GM21528 (cell line): ENCODE measurements at regions not wholly inside any gene's neighbourhood (a gene's known extent, or its start where the extent isn't known, plus 50 kb on each side); places are given as distances from the start of the nearest gene placed in this dataset.

ENCODE experiments used
- ATAC-seq: cut with Tn5 transposase; IDR thresholded peaks from one replicate; pipeline ENCODE4 v1.9.1; 2021; ENCODE audit warnings: mild to moderate bottlenecking, moderate library complexity; ENCODE audit not compliant: unreplicated experiment, low FRiP score

DNA sequence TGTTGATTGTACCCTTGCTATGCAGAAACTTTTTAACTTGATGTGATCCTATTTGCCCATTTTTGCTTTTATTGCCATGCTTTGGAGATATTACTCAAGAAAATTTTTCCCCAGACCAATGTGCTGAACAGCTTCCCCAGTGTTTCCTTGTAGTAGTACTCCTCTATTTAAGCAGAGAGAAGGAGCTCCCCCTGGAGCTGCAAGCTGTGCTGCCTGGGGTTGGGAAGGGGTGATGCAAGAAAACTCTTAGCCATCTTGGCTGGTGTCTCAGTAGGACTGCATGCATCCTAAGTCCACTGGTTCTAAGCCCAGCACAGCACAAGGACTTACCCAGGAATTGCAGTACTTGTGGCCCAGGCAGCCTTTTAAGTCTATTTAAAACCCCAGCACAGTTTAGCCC lies 121.6 kb downstream of the NTMT2 start:
- no peak for ATAC-seq

- no peak for ATAC-seq
These were observed 125.8 kb downstream of the NTMT2 start for GRCh38 chr1:170271430-170272161.

GRCh38 chr1:170273291-170274130 lies 127.8 kb downstream of the NTMT2 start:
- ATAC-seq, result no peak

DNA sequence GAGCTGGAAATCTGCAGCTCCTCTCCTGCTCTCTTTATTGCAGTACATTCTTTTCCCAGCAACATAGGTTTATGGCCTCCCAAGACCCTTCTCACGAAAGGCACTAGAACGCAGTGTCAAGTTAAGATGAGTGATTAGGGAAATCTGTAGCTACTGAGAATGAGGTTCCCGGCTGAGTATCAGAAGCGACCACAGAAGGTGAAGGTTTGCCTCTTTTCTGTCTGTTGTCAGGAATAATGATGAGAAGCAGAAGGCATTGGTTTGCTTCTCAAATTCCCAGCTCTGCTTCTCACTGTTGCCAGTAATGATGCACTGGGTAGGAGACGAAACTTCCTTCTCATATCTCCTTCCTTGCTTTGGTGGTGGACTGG lies 128.4 kb downstream of the NTMT2 start:
- ATAC-seq, result no peak

DNA sequence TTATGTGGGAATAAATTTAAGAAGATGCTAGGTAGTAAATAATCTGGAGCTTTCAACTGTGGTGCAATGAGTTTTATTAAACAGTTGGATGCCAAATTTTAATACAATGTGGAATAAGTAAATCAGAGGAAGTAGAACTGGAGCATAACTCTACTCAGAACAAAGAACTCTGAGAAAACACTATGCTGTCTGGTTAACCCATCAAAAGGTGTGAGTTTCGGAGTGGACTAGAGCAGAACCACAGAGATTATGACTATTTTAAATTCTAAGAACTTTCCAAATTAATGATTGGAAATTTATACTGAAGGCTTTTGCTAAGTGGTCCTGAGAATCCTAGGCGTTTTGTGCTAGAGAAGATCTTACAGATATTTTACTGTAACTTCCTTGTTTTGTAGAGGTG lies 132.2 kb downstream of the NTMT2 start:
- no peak for ATAC-seq

GRCh38 chr1:170284016-170284415 lies 138.3 kb downstream of the NTMT2 start:
- no peak for ATAC-seq

- ATAC-seq, result no peak
These were observed 138.8 kb downstream of the NTMT2 start for GRCh38 chr1:170284512-170284911.

DNA sequence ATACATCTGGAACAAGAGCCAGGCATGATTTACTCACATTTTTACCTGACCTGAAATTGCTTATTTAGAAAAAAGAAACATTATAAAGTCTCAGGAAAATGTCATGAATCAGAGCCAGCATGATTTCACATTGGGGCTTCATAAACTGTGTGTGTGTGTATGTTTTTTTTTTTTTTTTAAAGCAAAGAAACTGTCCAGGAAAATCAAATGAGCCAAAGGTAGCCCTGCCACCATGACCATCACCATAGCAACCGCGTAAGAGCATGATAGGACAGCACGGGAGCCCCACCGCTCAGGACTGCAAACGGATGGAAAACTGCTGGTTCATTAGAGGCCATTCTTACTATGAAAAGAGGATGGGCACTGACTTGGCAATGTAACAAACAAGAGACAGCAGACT lies 139.2 kb downstream of the NTMT2 start:
- ATAC-seq, result no peak

- ATAC-seq, result no peak
These were observed 142.4 kb downstream of the NTMT2 start for GRCh38 chr1:170288155-170288554.

GRCh38 chr1:170290276-170290675 lies 144.5 kb downstream of the NTMT2 start:
- no peak for ATAC-seq

GRCh38 chr1:170290991-170291390 lies 145.2 kb downstream of the NTMT2 start:
- no peak for ATAC-seq

- no peak for ATAC-seq
These were observed 145.8 kb downstream of the NTMT2 start for GRCh38 chr1:170291516-170291915.

- ATAC-seq, result no peak
These were observed 150.5 kb downstream of the NTMT2 start for GRCh38 chr1:170296211-170296610.

DNA sequence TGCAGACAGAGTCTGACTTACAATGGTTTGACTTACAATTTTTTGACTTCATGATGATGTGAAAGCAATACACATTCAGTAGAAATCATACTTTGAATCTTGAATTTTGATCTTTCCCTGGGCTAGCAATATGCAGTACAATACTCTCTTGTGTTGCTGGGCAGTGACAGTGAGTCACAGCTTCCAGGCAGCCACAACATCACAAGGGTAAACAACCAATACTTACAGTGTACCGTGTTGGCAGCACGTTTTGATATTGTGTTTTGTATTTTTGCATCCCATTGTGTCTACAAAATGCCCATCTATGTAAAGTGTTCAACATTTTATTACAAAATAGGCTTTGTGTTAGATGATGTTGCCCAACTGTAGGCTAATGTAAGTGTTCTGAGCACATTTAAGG lies 150.9 kb downstream of the NTMT2 start:
- no peak for ATAC-seq

DNA sequence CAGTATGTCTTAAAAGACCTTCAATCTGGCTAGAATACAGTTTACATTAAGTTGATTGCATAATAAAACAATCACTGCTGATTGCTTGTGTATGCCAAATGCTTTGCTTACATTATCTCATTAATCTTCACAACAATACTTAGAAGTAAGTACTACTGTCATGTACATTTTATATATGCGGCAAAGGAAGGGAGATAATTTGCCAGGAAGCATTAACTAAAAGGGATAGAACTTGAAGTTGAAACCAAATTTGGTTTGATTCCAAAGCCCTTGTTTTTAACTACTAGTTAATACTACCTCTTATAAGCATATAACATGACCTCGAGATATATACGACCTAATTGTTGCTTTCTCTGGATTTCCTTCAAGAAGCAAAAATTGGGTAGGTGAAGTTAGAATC lies 155.8 kb downstream of the NTMT2 start:
- ATAC-seq, result no peak

GRCh38 chr1:170303034-170303433 lies 157.3 kb downstream of the NTMT2 start:
- ATAC-seq, result no peak

- no peak for ATAC-seq
These were observed 160.2 kb downstream of the NTMT2 start for GRCh38 chr1:170305777-170306512.

GRCh38 chr1:170306513-170306910 lies 160.8 kb downstream of the NTMT2 start:
- ATAC-seq, result no peak

DNA sequence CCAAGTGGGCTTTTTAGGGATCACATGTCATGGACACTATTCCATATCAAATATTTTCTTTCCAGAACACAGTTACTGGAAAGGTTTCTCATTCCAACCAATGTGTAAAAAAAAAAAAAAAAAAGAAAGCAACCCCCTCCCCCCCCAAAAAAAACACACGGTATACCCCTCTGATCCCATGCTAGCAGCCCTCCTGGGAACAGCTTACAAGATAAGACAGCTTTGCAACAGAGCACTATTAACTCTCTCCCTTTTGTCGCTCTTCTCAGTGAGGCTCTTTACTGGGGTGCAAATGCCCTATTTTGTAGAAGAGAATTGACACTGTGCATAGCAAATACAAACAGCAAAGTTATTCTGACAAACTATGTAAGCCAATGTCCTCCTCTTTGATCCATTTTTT lies 161.2 kb downstream of the NTMT2 start:
- ATAC-seq, result no peak

GRCh38 chr1:170307426-170307825 lies 161.7 kb downstream of the NTMT2 start:
- ATAC-seq, result no peak

GRCh38 chr1:170309389-170310013 lies 163.7 kb downstream of the NTMT2 start:
- ATAC-seq, result no peak
